Suprapubic skin (tissue), 4 donors: ENCODE measurements at regions not wholly inside any gene's neighbourhood (a gene's known extent, or its start where the extent isn't known, plus 50 kb on each side); places are given as distances from the start of the nearest gene placed in this dataset.

ENCODE experiments used
- DNase-seq, 2 donors: peaks; one replicate each; pipeline ENCODE4 v3.0.0-alpha.2; 2019; ENCODE audit warnings: low spot score in 2 of 2
- H3K27ac ChIP-seq: fragments of 200-600 bp; sonication (generic); one replicate; pipeline ENCODE4 v1.5.1; 2019
- H3K27me3 ChIP-seq: fragments of 200-600 bp; sonication (generic); one replicate; pipeline ENCODE4 v1.5.1; 2019
- H3K36me3 ChIP-seq: fragments of 200-600 bp; sonication (generic); one replicate; pipeline ENCODE4 v1.5.1; 2019
- H3K4me1 ChIP-seq: fragments of 200-600 bp; sonication (generic); one replicate; pipeline ENCODE4 v1.5.1; 2019
- H3K4me3 ChIP-seq: fragments of 200-600 bp; sonication (generic); one replicate; pipeline ENCODE4 v1.5.1; 2019; ENCODE audit warnings: mild to moderate bottlenecking
- H3K9me3 ChIP-seq: fragments of 200-600 bp; sonication (generic); one replicate; pipeline ENCODE4 v1.5.1; 2019
- CTCF ChIP-seq, 2 donors: fragments of 200-600 bp in 1 of 2; fragments of 450-650 bp in 1 of 2; sonication (generic) in 1 of 2; IDR thresholded peaks; one replicate each; pipeline ENCODE4 v1.5.1; 2016 to 2019; ENCODE audit warnings: antibody characterized with exemption in 2 of 2, mild to moderate bottlenecking in 1 of 2, moderate library complexity in 1 of 2
- EP300 ChIP-seq: sonication (generic); formaldehyde crosslinking; IDR thresholded peaks from one replicate; pipeline ENCODE4 v1.6.1; 2017; ENCODE audit warnings: antibody characterized with exemption
- POLR2A ChIP-seq, 2 donors: fragments of 450-650 bp; IDR thresholded peaks; one replicate each; pipeline ENCODE4 v1.6.1; 2017; ENCODE audit warnings: antibody characterized with exemption in 2 of 2, mild to moderate bottlenecking in 2 of 2, moderate library complexity in 2 of 2
- POLR2AphosphoS5 ChIP-seq, 3 donors: sonication (generic); formaldehyde crosslinking; IDR thresholded peaks; one replicate each; pipeline ENCODE4 v1.6.1; 2017; ENCODE audit warnings: antibody characterized with exemption in 3 of 3
- WGBS: methylation state at CpG from one replicate; pipeline ENCODE4 v1.1.5; 2018; 5-methylcytosine and 5-hydroxymethylcytosine counted together

DNA sequence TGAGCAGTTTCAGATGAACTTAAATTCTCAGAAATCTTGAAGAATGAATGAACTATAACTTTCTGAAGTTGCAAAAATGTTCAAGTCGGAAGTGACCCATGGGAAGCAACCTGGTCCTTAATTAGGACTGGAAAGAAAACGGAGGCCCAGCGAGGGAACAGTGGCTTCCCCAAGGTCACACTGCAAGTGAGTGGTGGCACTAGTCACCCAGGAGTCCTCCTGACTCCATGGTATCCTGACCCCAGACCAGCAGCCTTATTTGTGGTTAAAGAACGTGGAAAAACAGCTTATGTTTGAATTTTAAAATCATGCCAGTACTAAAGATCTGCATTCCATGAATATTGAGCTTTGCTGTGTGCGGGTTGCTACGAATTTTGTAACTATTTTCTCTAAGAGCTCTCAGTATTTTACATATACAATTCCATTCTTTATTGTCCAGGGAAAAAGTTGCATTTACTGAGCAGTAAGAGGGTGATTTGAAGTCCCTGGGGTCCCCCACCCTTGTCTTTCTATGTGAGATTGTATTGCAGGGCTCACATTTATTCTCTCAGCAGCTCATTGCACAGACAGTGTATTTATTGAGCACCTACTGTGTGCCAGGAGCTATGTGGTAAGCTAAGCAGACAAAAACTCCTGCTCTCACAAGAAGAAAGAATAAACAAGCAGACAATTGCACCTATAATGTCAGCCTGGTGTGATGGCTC is 61.6 kb upstream of the ATP5PO start:
- H3K27me3 ChIP-seq: no peaks in the 10 kb centered on the region
- no peak overlapping the region for H3K27ac ChIP-seq
- H3K36me3 ChIP-seq: no peaks in the 10 kb centered on the region
- no peaks in the 10 kb centered on the region for H3K9me3 ChIP-seq
- 67% methylated on average over 6 of the region's 6 CpGs for WGBS
- DNase-seq: no peak
- H3K4me3 ChIP-seq: no peak overlapping the region
- peaks cover 21% of the 10 kb centered on the region for H3K4me1 ChIP-seq
- TF ChIP-seq POLR2A (IDR thresholded peaks at IDR 0.05) (no peak), POLR2AphosphoS5 (IDR thresholded peaks at IDR 0.05) (no peak), EP300 (no peak), CTCF (IDR thresholded peaks at IDR 0.05) (no peak)

- peaks cover 24% of the 10 kb centered on the region for H3K4me1 ChIP-seq
- DNase-seq: no peak
- no peaks in the 10 kb centered on the region for H3K36me3 ChIP-seq
- no peak overlapping the region for H3K4me3 ChIP-seq
- H3K27me3 ChIP-seq: no peaks in the 10 kb centered on the region
- no peaks in the 10 kb centered on the region for H3K9me3 ChIP-seq
- WGBS: 29% methylated on average over 13 of the region's 14 CpGs
- no peak for TF ChIP-seq EP300
- peak in 1 of 3 donors; percentile 6 for TF ChIP-seq POLR2AphosphoS5 (IDR thresholded peaks at IDR 0.05)
- TF ChIP-seq POLR2A (IDR thresholded peaks at IDR 0.05): no peak
- TF ChIP-seq CTCF (IDR thresholded peaks at IDR 0.05): no peak
- peak overlapping the region; percentile 50 for H3K27ac ChIP-seq
Measured at GRCh38 chr21:33976082-33977016, 60.7 kb upstream of the ATP5PO start.

DNA sequence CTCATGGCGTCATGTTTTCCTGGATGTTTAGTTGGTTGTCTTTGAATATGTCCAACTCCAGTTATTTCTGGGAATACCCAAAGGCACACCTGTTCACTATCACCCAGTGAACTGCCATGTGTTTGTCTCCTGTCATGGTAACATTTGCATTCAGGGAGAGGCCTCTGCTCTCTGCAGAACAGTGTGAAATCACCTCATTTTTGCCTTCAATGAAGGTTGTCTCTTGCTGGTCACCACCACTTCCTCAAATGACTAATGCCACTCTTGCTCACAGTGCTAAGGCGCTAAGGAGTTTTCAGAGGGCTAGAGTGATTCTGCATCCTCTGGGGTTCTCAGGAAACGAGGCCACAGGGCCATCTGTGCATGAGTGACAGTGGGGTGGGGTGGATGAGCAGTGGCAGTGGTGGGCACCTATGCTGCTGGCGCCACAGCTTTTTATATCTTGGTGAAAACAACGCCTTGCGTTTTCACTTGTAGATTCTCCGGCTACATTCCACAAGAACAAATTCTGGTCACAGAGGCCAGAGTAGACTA is 60.0 kb upstream of the ATP5PO start:
- 76% methylated on average over 7 of the region's 7 CpGs for WGBS
- TF ChIP-seq POLR2AphosphoS5 (IDR thresholded peaks at IDR 0.05) (no peak), POLR2A (IDR thresholded peaks at IDR 0.05) (no peak), EP300 (no peak), CTCF (IDR thresholded peaks at IDR 0.05) (no peak)
- peak overlapping the region; percentile 50 for H3K27ac ChIP-seq
- DNase-seq: no peak
- H3K4me1 ChIP-seq: peaks cover 24% of the 10 kb centered on the region
- no peaks in the 10 kb centered on the region for H3K27me3 ChIP-seq
- H3K9me3 ChIP-seq: no peaks in the 10 kb centered on the region
- no peaks in the 10 kb centered on the region for H3K36me3 ChIP-seq
- no peak overlapping the region for H3K4me3 ChIP-seq

GRCh38 chr21:33974513-33975468 is 59.2 kb upstream of the ATP5PO start:
- no peaks in the 10 kb centered on the region for H3K9me3 ChIP-seq
- no peak for TF ChIP-seq POLR2AphosphoS5 (IDR thresholded peaks at IDR 0.05)
- TF ChIP-seq EP300: no peak
- TF ChIP-seq POLR2A (IDR thresholded peaks at IDR 0.05): no peak
- no peak for TF ChIP-seq CTCF (IDR thresholded peaks at IDR 0.05)
- no peak overlapping the region for H3K4me3 ChIP-seq
- no peak for DNase-seq
- peaks cover 24% of the 10 kb centered on the region for H3K4me1 ChIP-seq
- H3K36me3 ChIP-seq: no peaks in the 10 kb centered on the region
- 94% methylated on average over 9 of the region's 9 CpGs for WGBS
- H3K27ac ChIP-seq: no peak overlapping the region
- H3K27me3 ChIP-seq: no peaks in the 10 kb centered on the region
